NCI-H69 (cell line): ENCODE measurements at regions not wholly inside any gene's neighbourhood (a gene's known extent, or its start where the extent isn't known, plus 50 kb on each side); places are given as distances from the start of the nearest gene placed in this dataset.
"Not testable (repeated sequence)": the region's sequence is repeated elsewhere in the genome, so short reads cannot be mapped to it uniquely, and the experiment has no call there.

Source experiments
- DNase-seq: peaks from one replicate; lab custom pipeline; 2025; lab: John Stamatoyannopoulos, UW

DNA sequence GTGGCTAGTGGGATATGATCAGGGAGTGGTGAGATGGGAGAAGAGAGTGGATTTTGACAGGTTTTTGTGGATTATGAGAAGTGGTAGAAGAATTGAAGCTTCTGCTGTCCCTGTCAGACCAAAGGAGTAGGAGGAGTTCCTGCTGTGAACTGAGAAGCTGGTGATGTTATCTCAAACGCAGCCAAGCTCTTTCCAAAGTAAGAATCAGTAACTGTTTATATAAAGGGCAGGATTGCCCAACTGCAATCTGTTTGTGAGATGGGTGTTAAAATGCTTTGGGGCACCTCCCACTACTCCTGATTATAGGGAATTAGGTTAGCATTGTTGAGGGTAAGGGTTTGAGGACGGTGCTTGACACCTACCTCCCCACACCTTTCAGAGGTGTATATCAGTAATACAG lies 60.5 kb upstream of the USP25 start:
- DNase-seq: no peak

DNA sequence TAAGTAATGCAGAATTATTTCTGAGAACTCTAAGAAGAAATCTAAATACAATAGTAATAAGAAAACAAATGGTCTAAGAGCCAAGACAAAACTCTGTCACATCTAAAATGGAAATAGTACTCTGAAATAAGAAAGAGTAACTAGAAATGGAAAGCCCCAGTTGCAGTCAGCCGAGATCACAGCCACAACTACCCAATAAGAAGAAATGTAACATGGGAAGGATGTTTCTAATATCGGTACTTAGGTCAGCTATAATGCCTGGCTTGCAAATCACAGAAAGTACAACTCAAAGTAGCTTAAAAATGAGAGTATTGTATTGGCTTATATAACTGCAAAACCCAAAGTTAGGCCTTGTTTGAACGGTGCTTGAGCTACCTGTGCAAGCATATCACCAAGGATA lies 58.6 kb upstream of the USP25 start:
- DNase-seq: no peak

DNA sequence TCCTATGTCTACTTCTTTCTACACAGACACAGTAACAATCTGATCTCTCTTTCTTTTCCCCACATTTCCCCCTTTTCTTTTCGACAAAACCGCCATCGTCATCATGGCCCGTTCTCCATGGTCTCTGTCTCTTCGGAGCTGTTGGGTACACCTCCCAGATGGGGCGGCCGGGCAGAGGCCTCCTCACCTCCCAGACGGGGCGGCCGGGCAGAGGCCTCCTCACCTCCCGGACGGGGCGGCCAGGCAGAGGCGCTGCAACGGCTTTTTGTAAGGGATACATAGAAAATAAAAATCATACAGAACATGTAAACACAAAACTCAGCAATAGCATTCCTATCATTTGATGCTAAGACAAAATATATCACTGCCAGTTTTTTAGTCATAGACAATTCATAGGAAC lies 57.2 kb upstream of the USP25 start:
- DNase-seq: not testable (repeated sequence)

DNA sequence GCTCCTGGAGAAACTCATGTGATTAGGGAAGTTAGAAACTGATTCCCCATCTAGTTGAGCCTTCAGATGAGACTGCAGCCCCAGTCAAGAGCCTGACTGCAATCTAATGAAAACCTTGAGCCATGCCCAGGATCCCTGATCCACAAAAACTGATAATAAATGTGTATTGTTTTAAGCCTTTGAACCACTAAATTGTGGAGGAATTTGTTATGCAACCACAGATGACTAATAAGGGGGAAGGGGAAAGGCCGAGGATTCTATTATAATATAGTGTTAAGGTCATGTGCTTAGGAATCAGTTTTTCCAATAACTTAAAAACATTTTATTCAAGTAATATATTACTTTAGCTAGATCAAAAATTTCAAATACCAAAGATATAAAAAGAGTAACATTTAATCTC lies 52.8 kb upstream of the USP25 start:
- no peak for DNase-seq

DNA sequence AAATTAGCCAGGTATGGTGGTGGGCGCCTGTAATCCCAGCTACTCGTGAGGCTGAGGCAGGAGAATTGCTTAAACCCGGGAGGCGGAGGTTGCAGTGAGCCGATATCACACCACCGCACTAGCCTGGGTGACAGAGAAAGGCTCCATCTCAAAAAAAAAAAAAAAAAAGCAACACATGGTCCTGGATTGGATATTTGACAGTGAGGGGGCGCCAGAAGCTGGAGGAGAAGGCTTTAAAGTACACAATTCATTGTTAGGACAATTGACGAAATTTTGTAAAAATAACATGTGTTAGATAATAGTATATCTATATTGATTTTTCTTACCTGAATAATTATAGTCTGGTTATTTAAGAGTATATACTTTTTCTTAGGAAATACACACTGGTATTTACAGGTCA lies 50.2 kb upstream of the USP25 start:
- no peak for DNase-seq
